RCC 7860 (cell line): ENCODE measurements at regions not wholly inside any gene's neighbourhood (a gene's known extent, or its start where the extent isn't known, plus 50 kb on each side); places are given as distances from the start of the nearest gene placed in this dataset.

ENCODE experiments used
- DNase-seq: peaks from one replicate; pipeline ENCODE4 v3.0.0-alpha.2; 2015; ENCODE audit warnings: low spot score
- FAIRE-seq: peaks from 2 replicates; lab custom pipeline; 2012; peaks lifted over from hg19 to GRCh38; lab: Jason Lieb, UNC

DNA sequence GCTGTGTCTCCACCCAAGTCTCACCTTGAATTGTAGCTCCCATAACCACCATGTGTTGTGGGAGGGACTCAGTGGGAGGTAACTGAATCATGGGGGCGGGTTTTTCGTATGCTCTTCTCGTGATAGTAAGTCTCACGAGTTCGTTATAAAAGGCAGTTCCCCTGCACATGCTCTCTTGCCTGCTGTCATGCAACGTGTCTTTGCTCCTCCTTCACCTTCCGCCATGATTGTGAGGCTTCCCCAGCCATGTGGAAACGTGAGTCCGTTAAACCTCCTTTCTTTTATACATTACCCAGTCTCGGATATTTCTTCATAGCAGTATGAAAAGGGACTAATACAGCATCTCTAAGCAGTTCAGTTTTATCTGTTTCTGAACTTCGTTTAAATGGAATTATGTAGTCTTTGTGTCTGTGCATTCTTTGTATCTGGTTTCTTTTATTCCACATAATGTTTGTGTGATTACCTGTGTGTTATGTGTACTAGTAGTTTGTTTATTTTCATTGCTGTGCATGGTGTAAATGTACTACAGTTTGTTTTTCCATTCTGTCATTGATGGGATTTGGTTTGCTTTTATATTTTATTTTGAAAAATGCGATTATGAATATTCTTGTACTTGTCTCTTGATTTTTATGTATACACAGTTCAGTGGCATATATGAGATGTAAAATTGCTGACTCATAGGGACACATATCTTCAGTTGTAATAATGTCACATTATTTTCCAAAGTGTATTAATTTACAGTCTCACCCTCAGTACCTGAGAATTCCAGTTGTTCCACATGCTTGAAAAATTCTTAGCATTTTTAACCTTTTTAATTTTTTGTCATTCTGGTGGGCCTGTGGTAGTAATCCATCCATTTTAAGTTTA lies 304.9 kb downstream of the GBA3 start:
- no peak for DNase-seq
- no peak for FAIRE-seq

DNA sequence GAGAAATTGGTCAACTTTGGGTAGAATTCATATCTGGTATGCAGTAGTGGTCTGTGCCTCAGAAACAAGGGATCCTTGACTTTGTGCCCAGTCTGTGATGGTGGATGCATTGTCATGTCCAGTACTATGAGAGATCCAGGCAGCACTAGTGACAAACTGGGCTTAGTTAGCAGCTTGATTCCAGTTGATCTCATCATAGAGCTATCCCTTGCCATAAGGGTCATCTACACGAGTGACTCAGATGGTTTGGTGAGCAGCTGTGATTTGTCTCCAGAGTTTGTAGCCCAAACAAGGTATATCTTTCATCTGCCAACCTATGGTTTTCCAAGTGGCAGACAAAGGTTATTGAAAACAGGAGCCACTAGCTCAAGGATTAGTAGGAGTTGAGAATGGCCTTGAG lies 298.8 kb downstream of the GBA3 start:
- no peak for FAIRE-seq
- peak; percentile 60 for DNase-seq

DNA sequence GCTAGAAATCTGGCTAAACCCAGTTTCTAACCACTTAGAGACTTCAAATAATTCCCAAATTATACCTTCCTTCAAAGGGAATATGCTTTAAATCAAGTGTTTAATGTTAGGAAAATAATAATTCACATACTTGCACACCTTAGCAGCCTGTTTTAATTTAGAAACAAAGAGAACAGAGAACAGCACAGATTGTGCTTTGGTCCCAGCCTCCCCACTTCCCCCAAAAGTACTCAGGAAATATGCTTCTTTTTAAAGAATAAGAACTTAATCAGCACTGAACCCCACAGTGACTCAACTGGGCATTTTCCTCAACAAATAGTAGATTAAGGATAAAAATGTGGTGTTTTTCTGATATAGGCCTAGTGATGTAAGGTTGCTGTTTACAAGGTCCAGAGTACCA lies 295.8 kb downstream of the GBA3 start:
- FAIRE-seq (no peak), DNase-seq (no peak)

DNA sequence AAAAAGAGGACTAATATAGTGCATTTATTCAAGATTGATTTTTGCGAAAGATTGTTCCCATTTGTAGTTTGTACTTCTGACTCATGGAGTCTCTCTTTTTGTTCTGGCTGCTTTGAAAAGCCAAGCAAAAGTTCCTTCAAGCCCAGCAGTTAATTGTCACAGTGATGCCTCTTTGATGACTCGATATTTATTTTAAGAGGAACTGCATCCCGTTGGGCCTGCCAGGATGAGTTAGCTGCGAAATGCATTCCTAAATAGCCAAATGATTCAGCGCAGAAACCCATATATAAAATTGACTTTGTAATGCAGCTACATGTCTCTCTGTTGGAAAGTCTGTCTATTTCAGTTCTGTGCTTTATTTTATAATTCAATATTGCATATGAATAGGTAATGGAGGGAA lies 295.1 kb downstream of the GBA3 start:
- FAIRE-seq (peak; percentile 92), DNase-seq (peak; percentile 80)

DNA sequence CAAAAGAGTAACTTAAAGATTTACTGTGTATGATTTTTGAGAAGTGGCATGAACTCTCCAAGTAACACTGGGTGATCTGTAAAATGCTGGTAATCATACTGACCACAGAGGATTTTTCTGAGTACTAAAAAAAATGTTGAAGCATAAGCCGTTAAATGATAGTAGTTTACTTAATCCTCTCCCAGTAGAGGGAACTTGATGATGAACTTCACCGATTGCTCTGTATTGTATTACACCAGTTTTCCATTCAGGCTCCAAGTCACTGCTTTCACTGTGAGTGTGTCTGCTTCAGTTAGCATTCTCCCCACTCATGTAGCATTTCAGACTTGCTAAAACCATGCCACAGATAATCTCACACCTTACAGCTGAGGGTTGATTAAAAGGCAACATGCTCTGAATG lies 294.1 kb downstream of the GBA3 start:
- FAIRE-seq (no peak), DNase-seq (peak; percentile 59)

DNA sequence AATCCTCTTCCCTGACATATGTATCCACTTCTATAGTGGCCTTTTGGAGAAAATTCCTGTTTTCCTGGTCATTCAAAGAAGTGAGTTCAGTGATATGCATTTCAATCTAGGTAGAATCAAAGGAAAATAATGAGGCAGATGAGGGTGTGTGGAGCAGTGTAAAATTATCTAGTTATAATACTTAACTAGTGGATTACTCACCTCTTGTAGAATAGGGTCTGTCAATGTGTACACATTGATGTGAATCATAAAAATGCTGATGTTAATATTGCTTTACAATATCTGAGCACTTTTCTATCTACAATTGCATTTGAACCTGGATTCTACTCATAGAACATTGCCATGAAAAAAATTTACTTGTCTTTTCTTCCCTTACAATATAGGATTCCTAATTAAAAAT lies 293.5 kb downstream of the GBA3 start:
- FAIRE-seq (peak; percentile 96), DNase-seq (peak; percentile 71)

DNA sequence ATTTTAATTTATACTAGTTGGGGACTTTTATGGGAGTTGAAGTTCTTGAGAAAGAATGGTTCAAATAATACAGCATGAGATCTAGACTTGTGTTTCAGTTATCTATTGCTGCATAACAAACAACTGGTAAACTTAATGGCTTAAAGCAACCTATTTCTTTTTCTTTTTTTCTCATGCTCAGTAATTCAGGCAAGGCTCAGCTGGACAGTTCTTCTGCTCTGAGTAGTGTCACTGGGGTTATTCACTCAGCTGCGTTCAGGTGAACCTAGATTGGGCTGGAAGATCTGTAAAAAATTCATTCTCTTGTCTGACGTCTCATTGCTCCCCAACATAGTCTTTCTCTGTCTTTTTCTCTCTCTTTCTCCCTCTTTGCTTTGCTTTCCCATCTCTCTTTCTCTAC lies 291.7 kb downstream of the GBA3 start:
- FAIRE-seq (no peak), DNase-seq (no peak)

DNA sequence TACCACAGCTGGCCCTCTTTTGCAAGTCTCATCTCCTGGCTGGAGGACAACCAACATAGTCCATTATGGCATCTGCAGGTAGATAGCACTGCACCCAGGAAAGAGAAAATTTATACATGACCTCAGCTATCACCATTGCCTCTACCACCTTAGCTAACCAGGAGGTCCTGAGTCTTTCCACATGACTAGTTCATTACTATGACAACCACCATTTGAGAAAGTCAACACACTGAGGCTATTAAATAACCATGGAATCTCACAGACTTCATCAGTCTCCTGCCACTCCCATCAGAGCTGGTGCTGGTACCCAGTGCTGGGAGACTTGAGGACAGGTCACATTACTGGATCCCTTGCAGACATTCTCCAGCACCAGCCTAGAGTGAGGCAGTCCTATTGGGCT lies 285.9 kb downstream of the GBA3 start:
- DNase-seq, result peak; percentile 93
- FAIRE-seq, result peak; percentile 76

DNA sequence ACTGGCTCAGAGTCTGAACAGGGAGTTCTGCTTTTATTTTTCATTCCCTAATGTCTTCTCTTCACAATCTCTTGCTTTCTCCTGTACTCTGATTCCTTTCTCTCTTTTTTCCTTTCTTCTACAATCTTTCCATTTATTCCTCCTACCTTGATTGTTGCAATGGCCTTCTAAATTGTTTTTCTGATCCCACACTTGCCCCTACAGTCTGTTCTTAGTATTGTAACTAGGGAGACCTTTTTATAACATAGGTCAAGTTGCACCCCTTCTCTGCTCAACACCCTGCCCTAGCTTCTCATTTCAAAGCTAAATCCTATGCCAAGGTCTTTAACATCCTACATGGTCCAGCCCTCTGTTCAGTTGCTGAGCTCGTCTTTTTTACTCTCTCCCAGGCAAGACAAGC lies 277.9 kb downstream of the GBA3 start:
- peak; percentile 8 for DNase-seq
- FAIRE-seq, result no peak

DNA sequence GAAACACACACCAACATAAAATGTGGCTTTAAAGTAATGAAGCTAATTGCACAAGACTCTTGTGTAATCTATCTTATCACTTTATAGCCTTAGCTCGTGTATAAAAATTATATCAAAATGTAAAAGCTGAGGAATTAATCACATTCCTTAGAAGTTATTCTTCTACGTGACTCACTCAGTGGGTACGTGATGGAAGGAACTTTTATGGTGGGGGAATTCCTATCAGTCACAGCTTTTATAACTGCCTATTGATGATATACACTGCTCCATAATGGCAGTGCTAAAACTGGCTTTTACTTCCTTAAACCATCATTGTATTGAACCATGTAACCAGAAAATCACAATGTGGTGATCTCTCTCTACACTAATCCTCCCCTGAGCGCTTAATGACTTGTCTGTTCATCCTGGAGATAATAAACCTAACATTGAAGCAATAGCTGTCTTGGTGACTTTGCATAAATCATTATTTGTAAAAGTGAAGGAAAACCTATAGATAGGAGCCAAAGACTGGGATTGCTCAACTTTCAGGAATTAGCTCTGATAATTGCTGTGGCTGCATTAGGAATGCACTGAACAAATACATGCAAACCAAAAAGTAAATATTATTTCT lies 276.7 kb downstream of the GBA3 start:
- DNase-seq (peak; percentile 97), FAIRE-seq (peak; percentile 99)

DNA sequence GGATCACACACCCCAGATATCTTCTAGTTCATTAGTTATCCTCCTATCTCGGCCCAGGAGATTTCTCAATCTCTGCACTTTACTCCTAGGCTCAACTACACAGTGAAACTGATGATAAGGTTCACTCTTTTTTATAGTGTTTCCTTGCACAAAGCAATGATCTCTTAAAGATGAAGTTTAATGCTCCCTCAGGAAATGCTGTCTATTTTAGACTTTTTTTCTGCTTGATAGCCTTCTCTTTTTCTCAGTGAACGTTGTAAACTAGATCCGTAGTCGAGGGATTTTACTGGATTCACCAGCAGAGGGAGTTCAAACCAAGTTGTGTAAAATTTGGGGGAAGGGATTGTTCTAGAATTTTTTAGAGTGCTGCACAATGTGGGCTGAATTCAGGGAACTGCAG lies 269.6 kb downstream of the GBA3 start:
- peak; percentile 42 for DNase-seq
- FAIRE-seq, result peak; percentile 52

DNA sequence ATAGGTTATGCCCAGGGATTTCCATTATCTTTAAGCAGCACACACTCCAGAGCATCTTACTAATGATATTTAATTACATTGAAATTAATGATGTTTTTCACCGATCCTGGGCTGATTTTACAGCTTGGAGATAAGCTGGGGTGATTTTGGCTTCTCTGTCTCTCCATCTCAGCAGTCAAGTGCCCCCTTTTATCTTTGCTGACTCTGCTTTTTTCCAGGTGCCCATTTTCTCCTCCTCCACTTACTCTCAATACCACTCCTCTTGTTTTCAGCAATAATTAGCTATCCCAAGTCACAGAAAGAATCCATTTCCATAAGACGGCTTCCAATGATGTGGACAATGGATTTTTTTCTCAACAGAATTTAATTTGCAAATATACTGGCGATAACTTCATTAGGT lies 266.7 kb downstream of the GBA3 start:
- no peak for FAIRE-seq
- no peak for DNase-seq

DNA sequence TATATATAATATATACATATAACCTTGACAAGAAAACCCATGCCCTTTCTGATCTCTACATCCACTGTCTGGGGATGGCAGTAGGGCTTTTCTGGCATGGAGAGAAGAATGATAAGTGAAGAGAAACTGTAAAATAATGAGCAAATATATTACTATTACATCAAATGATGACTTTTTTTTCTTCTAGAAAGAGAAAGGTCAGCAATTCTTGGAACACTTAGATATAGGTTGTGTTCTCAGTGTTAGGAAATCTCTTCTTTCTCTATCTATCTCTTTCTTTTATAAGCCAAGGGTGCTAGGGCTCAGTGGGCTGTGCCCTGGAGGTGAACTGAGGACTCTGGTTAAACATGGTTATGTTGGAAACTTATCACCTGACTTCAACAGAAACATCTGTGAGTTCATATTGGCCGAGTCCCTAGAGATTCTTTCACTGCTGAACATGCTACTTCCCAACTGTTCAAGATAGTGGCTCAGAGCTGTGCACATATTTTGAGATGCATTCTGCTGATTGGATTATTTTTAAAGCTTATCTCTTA lies 265.1 kb downstream of the GBA3 start:
- DNase-seq, result no peak
- no peak for FAIRE-seq

DNA sequence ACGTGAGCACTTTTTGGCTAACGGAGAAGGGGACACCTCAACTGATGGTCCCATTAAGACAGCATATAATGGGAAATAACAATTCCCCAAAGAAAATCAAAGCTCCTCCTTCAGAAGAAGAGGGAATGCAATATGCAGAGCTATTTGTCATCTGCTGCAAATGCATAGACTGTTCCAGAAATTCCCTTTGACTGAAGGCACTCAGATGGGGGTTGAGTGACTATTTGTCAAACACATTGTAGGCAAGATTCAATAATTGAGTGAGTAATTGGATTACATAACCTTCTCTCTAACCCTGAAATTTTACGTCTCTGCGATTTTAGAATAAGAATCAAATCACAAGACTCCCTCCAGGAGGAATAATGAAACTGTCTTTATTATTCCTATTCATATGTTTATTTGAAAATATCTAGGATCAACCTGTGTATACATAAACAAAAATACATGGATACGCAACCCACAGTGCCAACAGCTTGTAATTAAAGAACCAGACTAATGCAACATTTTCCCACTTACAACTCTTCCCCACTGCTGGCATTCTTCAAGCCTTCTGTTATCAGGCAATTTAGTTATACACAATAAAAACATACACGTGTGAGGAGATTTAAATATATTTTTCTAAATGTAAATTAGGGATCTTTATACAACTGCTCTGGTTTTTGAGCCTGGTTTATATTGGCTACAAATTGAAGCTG lies 256.6 kb downstream of the GBA3 start:
- FAIRE-seq, result no peak
- DNase-seq, result no peak

DNA sequence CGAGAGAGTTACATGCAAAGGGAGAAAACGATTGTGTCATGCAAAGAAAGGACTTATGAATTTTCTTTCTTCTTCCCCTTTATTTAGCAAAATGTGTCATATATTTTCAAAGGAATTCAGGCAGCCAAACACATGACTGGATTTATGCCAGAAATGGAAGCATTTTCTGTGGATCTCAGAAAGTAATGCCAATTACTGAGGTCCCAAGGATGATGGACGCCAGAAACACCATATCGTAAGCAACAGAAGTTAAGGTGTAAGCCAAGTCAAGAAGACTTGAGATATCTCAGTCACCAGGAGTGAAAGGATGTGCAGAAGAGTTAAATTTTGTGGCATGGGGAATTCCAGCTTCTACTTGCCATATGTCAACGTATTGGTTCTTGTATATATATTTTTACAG lies 255.1 kb downstream of the GBA3 start:
- DNase-seq, result no peak
- FAIRE-seq, result no peak

DNA sequence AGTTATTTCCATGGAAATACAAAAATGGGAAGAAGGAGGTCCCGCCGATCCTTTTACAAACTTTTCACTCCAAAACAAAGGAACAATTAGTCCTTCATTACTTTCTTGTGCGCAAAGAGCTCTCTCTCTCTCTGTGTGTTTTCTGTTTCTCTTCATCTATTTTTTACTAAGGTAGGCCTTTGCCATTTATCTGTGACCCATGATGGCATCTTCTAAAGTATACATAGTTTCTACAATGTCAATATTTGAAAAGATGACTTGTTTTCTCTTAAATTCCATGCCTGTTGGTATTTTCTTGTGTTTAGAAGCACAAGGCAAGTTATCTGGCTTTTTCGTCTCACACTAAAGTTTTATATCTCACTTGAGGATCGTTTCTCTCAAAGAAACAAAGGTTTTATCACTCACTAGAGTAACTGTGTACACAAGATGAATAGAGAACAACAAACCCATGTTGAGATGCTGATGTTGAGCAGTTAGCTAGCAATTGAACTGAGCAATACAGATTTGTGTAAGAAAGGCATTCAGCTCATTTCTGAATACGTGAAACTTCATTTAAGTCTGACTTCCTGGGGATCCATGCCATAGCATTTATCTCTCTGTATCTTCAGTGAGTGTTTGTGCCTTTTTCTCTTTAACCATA lies 250.3 kb downstream of the GBA3 start:
- no peak for FAIRE-seq
- DNase-seq, result no peak

DNA sequence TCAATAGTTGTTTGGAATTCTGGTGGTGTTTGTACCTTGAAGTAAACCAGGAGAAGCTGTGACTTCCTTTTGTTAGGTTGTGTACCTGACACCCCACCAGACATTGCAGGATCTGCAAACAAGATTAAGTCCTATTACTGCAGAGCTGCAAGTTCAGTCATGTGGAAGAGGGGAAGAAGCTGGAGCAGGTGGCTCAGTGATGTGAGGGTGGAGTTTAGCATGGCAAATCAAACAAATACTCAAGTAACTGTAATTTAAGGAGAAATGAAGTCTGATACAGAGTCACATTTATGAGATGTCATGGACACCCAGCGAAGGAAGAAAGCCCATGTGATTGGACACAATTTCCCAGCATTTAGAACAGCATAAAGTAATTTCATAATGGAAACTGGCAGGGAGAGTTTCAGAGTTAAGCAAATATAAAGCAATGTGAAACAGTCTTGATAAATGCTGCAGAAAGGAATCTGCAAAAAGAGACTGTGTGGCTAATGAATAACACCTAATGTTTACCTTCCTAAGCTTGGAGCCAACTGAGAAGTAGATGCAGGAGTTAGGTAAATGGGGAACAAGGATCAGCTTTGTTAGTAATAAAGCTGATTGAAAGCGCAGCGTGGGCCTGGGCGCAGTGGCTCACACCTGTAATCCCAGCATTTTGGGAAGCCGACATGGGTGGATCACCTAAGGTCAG lies 249.1 kb downstream of the GBA3 start:
- FAIRE-seq (no peak), DNase-seq (no peak)

DNA sequence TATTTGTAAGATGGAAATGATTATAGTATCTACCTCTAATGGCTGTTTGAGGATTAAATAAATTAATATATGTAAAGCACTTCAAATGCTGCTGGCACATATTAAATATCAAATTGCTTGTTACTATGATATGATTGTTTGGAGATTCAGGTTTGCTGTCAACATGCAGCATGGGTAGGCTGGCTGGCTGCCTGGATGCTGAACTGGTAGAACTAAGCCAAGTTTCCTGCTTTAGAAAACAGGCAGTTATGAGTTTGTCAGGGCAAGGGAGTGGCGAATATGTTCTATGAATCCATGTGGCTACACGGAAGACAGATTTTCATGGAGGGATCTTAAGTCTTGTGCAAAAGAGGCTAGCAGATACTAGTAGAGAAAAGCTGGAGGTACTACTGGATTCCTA lies 239.6 kb downstream of the GBA3 start:
- DNase-seq, result no peak
- FAIRE-seq, result no peak

DNA sequence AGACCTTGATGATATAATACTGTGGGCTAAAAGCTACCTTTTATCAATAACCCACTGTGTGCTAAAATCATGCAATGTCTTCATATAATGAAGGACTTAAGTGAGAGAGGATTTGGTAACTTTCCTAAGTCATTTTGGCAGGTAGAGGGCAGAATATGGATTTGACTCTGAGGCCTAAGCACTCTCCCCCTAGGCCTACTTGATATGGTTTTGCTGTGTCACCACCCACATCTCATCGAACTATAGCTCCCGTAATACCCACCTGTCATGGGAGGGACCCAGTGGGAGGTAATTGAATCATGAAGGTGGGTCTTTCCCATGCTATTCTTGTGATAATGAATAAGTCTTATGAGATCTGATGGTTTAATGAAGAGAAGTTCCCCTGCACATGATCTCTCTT lies 229.7 kb downstream of the GBA3 start:
- no peak for DNase-seq
- no peak for FAIRE-seq

DNA sequence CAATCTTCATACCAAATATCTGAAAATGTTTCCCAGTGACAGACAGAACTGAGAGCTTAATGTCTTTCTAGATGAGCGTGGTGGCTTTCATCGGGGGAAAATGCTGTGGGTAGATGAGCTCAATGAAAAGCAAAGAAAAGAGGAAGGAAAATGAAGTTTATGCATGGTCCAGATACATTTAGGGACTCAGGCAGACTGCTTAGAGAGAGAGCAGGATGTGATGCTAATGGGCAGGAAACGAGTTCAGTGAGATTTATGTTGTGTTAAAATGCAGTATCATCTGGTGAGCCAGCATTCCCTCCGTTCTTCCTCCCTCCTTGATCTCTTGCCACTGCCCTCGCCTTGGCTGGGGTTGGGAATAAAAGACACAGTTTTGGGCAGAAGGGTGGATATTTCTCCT lies 229.2 kb downstream of the GBA3 start:
- no peak for DNase-seq
- no peak for FAIRE-seq

DNA sequence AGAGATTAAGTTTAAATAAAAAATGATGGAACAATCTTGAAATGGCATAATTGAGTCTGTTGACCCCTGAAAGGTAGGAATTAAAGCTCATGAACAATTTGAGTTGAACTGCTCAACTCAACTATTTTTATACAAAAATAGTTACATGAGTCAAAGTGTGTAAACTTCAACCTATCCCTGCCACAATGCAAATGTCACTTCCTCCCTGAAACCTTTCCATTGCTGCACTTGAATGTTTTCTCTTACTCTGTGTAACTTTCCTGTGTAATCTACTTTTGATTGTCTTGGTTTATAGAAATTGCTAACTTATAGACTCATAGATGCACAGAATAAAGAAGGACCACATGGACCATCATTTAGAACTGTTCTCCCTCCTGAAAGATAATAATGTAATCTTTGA lies 218.5 kb downstream of the GBA3 start:
- DNase-seq (no peak), FAIRE-seq (no peak)
